ENCODE measurements at regions not wholly inside any gene's neighbourhood (a gene's known extent, or its start where the extent isn't known, plus 50 kb on each side); places are given as distances from the start of the nearest gene placed in this dataset.
"Not testable (repeated sequence)": the region's sequence is repeated elsewhere in the genome, so short reads cannot be mapped to it uniquely, and the experiment has no call there.

GRCh38 chr5:101455851-101456250 is 552.8 kb upstream of the ST8SIA4 start:
- no peak overlapping the region for H3K4me3 ChIP-seq (ENCODE audit: low read depth, low read length)
- DNase-seq (ENCODE audit: low read depth): no peak
- TF ChIP-seq CTCF (conservative IDR thresholded peaks at IDR 0.05; ENCODE audit: low read depth, low read length): no peak

- no peak overlapping the region for H3K4me3 ChIP-seq (ENCODE audit: low read depth, low read length)
- DNase-seq (ENCODE audit: low read depth): no peak
- no peak for TF ChIP-seq CTCF (conservative IDR thresholded peaks at IDR 0.05; ENCODE audit: low read depth, low read length)
Observed at GRCh38 chr5:101455048-101455447, 552.0 kb upstream of the ST8SIA4 start.

DNA sequence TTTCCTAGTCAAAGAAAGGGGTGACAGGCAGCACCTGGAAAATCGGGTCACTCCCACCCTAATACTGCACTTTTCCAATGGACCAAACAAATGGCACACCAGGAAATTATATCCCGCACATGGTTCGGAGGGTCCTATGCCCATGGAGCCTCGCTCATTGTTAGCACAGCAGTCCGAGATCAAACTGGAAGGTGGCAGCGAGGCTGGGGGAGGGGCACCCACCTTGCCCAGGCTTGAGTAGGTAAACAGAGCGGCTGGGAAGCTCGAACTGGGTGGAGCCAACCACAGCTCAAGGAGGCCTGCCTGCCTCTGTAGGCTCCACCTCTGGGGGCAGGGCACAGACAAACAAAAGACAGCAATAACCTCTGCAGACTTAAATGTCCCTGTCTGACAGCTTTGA is 539.2 kb upstream of the ST8SIA4 start:
- DNase-seq (ENCODE audit: low read depth): not testable (repeated sequence)

GRCh38 chr5:101440173-101440572 is 537.1 kb upstream of the ST8SIA4 start:
- no peak for TF ChIP-seq CTCF (conservative IDR thresholded peaks at IDR 0.05; ENCODE audit: low read depth, low read length)
- no peak overlapping the region for H3K4me3 ChIP-seq (ENCODE audit: low read depth, low read length)
- no peak for DNase-seq (ENCODE audit: low read depth)

More for the DNA sequence above, 539.2 kb upstream of the ST8SIA4 start:
- H3K4me3 ChIP-seq (ENCODE audit: low read depth, low read length): not testable (repeated sequence)

- no peak for TF ChIP-seq CTCF (conservative IDR thresholded peaks at IDR 0.05; ENCODE audit: low read depth, low read length)
- H3K4me3 ChIP-seq (ENCODE audit: low read depth, low read length): no peak overlapping the region
- DNase-seq (ENCODE audit: low read depth): no peak
Observed at GRCh38 chr5:101437351-101437750, 534.3 kb upstream of the ST8SIA4 start.

- TF ChIP-seq CTCF (conservative IDR thresholded peaks at IDR 0.05; ENCODE audit: low read depth, low read length): no peak
- no peak overlapping the region for H3K4me3 ChIP-seq (ENCODE audit: low read depth, low read length)
- peak; percentile 36 for DNase-seq (ENCODE audit: low read depth)
Observed at GRCh38 chr5:101435768-101436167, 532.7 kb upstream of the ST8SIA4 start.

DNA sequence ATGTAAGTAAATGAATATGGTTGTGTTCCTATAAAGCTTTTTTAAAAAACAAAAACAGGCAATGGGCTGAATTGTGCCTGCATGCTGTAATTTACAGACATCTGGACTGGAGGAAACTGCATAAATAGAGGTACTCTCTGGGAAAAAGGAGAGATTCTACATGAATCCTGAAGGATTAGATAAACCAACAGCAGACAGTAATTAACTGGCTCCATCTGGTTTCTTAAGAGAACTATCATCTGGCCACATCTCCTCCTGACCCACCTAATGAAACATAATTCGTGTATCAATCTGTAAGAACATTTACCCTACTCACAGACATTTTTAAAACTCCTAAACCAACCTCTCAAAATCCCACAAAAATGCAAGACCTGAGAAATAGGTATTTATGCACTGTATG is 528.1 kb upstream of the ST8SIA4 start:
- H3K4me3 ChIP-seq (ENCODE audit: low read depth, low read length): no peak overlapping the region
- TF ChIP-seq CTCF (conservative IDR thresholded peaks at IDR 0.05; ENCODE audit: low read depth, low read length): no peak
- no peak for DNase-seq (ENCODE audit: low read depth)

DNA sequence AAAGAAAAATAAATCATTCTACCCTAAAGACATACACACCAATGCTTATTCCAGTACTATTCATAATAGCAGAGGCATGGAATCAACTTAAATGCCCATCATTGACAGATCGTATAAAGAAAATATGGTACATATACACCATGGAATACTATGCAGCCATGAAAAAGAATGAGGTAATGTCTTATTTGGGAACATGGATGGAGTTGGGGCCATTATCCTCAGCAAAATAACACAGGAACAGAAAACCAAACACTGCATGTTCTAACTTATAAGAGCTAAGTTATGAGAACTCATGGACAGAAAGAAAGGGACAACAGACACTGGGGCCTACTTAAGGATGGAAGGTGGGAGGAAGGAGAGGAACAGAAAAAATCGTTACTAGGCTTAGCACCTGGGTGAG is 527.5 kb upstream of the ST8SIA4 start:
- no peak for TF ChIP-seq CTCF (conservative IDR thresholded peaks at IDR 0.05; ENCODE audit: low read depth, low read length)
- no peak overlapping the region for H3K4me3 ChIP-seq (ENCODE audit: low read depth, low read length)
- DNase-seq (ENCODE audit: low read depth): no peak
